GM12878 (cell line): ENCODE measurements at regions not wholly inside any gene's neighbourhood (a gene's known extent, or its start where the extent isn't known, plus 50 kb on each side); places are given as distances from the start of the nearest gene placed in this dataset.

ENCODE experiments used
- ATAC-seq: fragments of 200-7000 bp; cut with Tn5 transposase; 3 replicates; pipeline ENCODE4 v1.9.1; 2020; ENCODE audit warnings: mild to moderate bottlenecking, moderate library complexity
- BruUV-seq: library from RNA; stranded (reverse); fragments of 400-500 nt; replicated peaks from 2 replicates; lab custom pipeline; 2021; lab: Mats Ljungman, UMichigan
- CTCF ChIA-PET: fragments of 300-600 bp; sonication (Branson Sonifier 250); formaldehyde crosslinking; extraction: SDS; loops from one replicate; lab custom pipeline; 2021; ENCODE audit warnings: inconsistent platforms; lab: Yijun Ruan, JAX
- POLR2A ChIA-PET: fragments of 350-600 bp; formaldehyde crosslinking; extraction: SDS; loops from one replicate; lab custom pipeline; 2021; ENCODE audit warnings: inconsistent platforms; lab: Charles Lee
- RAD21 ChIA-PET: fragments of 300-600 bp; sonication (Branson Sonifier 250); formaldehyde crosslinking; loops from one replicate; lab custom pipeline; 2023; ENCODE audit warnings: antibody characterized with exemption; ENCODE audit not compliant: unreplicated experiment; lab: Charles Lee
- SMC1A ChIA-PET: fragments of 300-600 bp; sonication (Branson Sonifier 250); formaldehyde crosslinking; loops from one replicate; lab custom pipeline; 2023; ENCODE audit not compliant: unreplicated experiment, uncharacterized antibody; lab: Charles Lee
- DNase-seq: peaks from one replicate; pipeline ENCODE4 v3.0.0-alpha.2; 2011; ENCODE audit warnings: low read depth, low spot score
- FAIRE-seq: peaks from 3 replicates; lab custom pipeline; 2011; peaks lifted over from hg19 to GRCh38; lab: Jason Lieb, UNC
- H2AFZ ChIP-seq: 2 replicates; pipeline ENCODE4 v1.6.0; 2011; ENCODE audit warnings: low read depth, low read length, control low read depth; ENCODE audit not compliant: control insufficient read depth
- H3K27ac ChIP-seq: 2 replicates; pipeline ENCODE4 v1.5.1; 2011; ENCODE audit warnings: control low read depth; ENCODE audit not compliant: control insufficient read depth, insufficient read depth
- H3K27me3 ChIP-seq, 2 experiments: replicated peaks in 1 of 2; 2 replicates each; pipeline versions ENCODE4 v1.6.0 to v1.6.1; 2011; ENCODE audit warnings: low read length in 1 of 2; ENCODE audit not compliant: control insufficient read depth in 2 of 2, insufficient read depth in 2 of 2
- H3K36me3 ChIP-seq, 2 experiments: 2 replicates each; pipeline ENCODE4 v1.5.1; 2011; ENCODE audit warnings: low read length in 1 of 2; ENCODE audit not compliant: control insufficient read depth in 2 of 2, insufficient read depth in 2 of 2
- H3K4me1 ChIP-seq: 2 replicates; pipeline ENCODE4 v1.6.1; 2011; ENCODE audit warnings: mild to moderate bottlenecking, low read length, moderate library complexity, mixed read lengths; ENCODE audit not compliant: control insufficient read depth, insufficient read depth
- H3K4me2 ChIP-seq: 2 replicates; pipeline ENCODE4 v1.6.0; 2011; ENCODE audit warnings: control low read depth; ENCODE audit not compliant: control insufficient read depth, insufficient read depth
- H3K4me3 ChIP-seq: fragments of 200-600 bp; sonication (generic); 2 replicates; pipeline ENCODE4 v1.5.1; 2016
- H3K79me2 ChIP-seq: 2 replicates; pipeline ENCODE4 v1.6.0; 2011; ENCODE audit warnings: low read length; ENCODE audit not compliant: control insufficient read depth, insufficient read depth
- H3K9ac ChIP-seq: 2 replicates; pipeline ENCODE4 v1.8.0; 2011; ENCODE audit warnings: low read length, control low read depth, mixed read lengths; ENCODE audit not compliant: control insufficient read depth, insufficient read depth
- H3K9me3 ChIP-seq: replicated peaks from 3 replicates; pipeline ENCODE4 v1.5.1; 2011; ENCODE audit warnings: mild to moderate bottlenecking, low read length; ENCODE audit not compliant: control insufficient read depth, insufficient read depth
- H4K20me1 ChIP-seq: 2 replicates; pipeline ENCODE4 v1.6.0; 2011; ENCODE audit not compliant: control insufficient read depth, insufficient read depth
- CBX5 ChIP-seq: sonication (generic); IDR thresholded peaks from 2 replicates; pipeline ENCODE4 v1.6.1; 2016; ENCODE audit warnings: low read depth, moderate library complexity, mild to moderate bottlenecking, inconsistent platforms
- CREM ChIP-seq: IDR thresholded peaks from 2 replicates; pipeline ENCODE4 v1.6.1; 2014; ENCODE audit warnings: antibody characterized with exemption, low read depth
- E2F4 ChIP-seq: IDR thresholded peaks from 2 replicates; pipeline ENCODE4 v1.6.1; 2012; ENCODE audit warnings: low read depth, low read length, improper control_type of control experiment
- HCFC1 ChIP-seq: fragments of 150-350 bp; IDR thresholded peaks from 2 replicates; pipeline ENCODE4 v1.6.1; 2014; ENCODE audit warnings: low read length
- KDM1A ChIP-seq: fragments of 200-600 bp; sonication (generic); IDR thresholded peaks from 2 replicates; pipeline ENCODE4 v1.6.1; 2016; ENCODE audit warnings: borderline replicate concordance
- MAX ChIP-seq: IDR thresholded peaks from 2 replicates; pipeline ENCODE4 v1.6.1; 2012; ENCODE audit warnings: low read depth, low read length, improper control_type of control experiment
- MTA2 ChIP-seq: fragments of 450-650 bp; IDR thresholded peaks from 2 replicates; pipeline ENCODE4 v1.6.1; 2016; ENCODE audit warnings: low read depth, mild to moderate bottlenecking, moderate library complexity
- MYB ChIP-seq: fragments of 150-350 bp; IDR thresholded peaks from 2 replicates; pipeline ENCODE4 v1.6.1; 2014; ENCODE audit warnings: mild to moderate bottlenecking, low read depth, low read length, borderline replicate concordance
- NBN ChIP-seq: fragments of 450-650 bp; IDR thresholded peaks from 2 replicates; pipeline ENCODE4 v1.6.1; 2016
- NR2C2 ChIP-seq: IDR thresholded peaks from 2 replicates; pipeline ENCODE4 v1.6.1; 2011; ENCODE audit warnings: borderline replicate concordance, low read depth; ENCODE audit not compliant: control insufficient read depth, insufficient read length
- NR2F1 ChIP-seq: fragments of 450-650 bp; conservative IDR thresholded peaks from 2 replicates; pipeline ENCODE4 v1.6.1; 2017; ENCODE audit warnings: mild to moderate bottlenecking
- POLR2A ChIP-seq: IDR thresholded peaks from 2 replicates; pipeline ENCODE4 v1.6.1; 2011; ENCODE audit warnings: low read depth, mild to moderate bottlenecking, low read length
- RBBP5 ChIP-seq: fragments of 200-600 bp; sonication (generic); conservative IDR thresholded peaks from 2 replicates; pipeline ENCODE4 v1.6.1; 2016
- SRF ChIP-seq, 2 experiments: IDR thresholded peaks; 2 replicates each; pipeline ENCODE4 v1.6.1; 2011; ENCODE audit warnings: low read depth in 2 of 2, low read length in 2 of 2, mild to moderate bottlenecking in 1 of 2, moderate library complexity in 1 of 2
- TCF3 ChIP-seq: IDR thresholded peaks from 2 replicates; pipeline ENCODE4 v1.6.1; 2012; ENCODE audit warnings: low read depth, mild to moderate bottlenecking, low read length, borderline replicate concordance; ENCODE audit not compliant: insufficient read depth
- WRNIP1 ChIP-seq: IDR thresholded peaks from 2 replicates; pipeline ENCODE4 v1.6.1; 2011; ENCODE audit warnings: low read depth, low read length, improper control_type of control experiment, borderline replicate concordance
- ZNF384 ChIP-seq: IDR thresholded peaks from 2 replicates; pipeline ENCODE4 v1.6.1; 2012; ENCODE audit warnings: low read depth, mild to moderate bottlenecking, low read length, improper control_type of control experiment, borderline replicate concordance
- WGBS: methylation state at CpG from one replicate; pipeline ENCODE4 v1.1.6; 2016; ENCODE audit warnings: low lambda C conversion rate; ENCODE audit not compliant: insufficient replicate concordance, insufficient coverage; ENCODE audit errors: missing lambda C conversion rate; 5-methylcytosine and 5-hydroxymethylcytosine counted together
- in situ Hi-C: fragments of 300-500 bp; cut with MboI; formaldehyde crosslinking; loops from 9 replicates; pipeline ENCODE4 v1.14.3; 2018; ENCODE audit warnings: mixed read lengths
- intact Hi-C: fragments of 100-400 bp; cut with micrococcal nuclease; formaldehyde crosslinking; loops from one replicate; pipeline ENCODE4 v1.14.2; 2022; ENCODE audit not compliant: unreplicated experiment

GRCh38 chr1:47707503-47707902, 269.7 kb downstream of the FOXD2 start:
- H3K27me3 ChIP-seq, result peaks cover 16% of the 10 kb centered on the region in 2 experiments
- in situ Hi-C loops, result no loop called here
- WGBS, result 0% methylated on average over 2 of the region's 6 CpGs

GRCh38 chr1:47708019-47708535, 270.2 kb downstream of the FOXD2 start:
- no peak for FAIRE-seq
- no TSS peak for BruUV-seq
- no peak for ATAC-seq
- ChIA-PET SMC1A (no interaction called here), RAD21 (interaction anchor here (1.0 kb wide), 1 partner anchor 273 kb away, joined by 3 read pairs; no protein-coding TSS in a partner anchor), CTCF (interaction anchor here (1.0 to 2.9 kb wide), 2 partner anchors 274 to 530 kb away, joined by 3 to 14 read pairs; no protein-coding TSS in a partner anchor), POLR2A (no interaction called here)
- H3K9ac ChIP-seq, result no peak overlapping the region
- H3K79me2 ChIP-seq, result no peaks in the 10 kb centered on the region
- no peak overlapping the region for H3K4me3 ChIP-seq
- no peaks in the 10 kb centered on the region for H3K4me1 ChIP-seq
- H2AFZ ChIP-seq, result no peak overlapping the region
- WGBS, result 24% methylated on average over 21 of the region's 21 CpGs
- no peak for DNase-seq
- peaks cover 16% of the 10 kb centered on the region in 2 experiments for H3K27me3 ChIP-seq
- intact Hi-C loops, result no loop called here
- no peak overlapping the region for H3K27ac ChIP-seq
- in situ Hi-C loops, result no loop called here
- no peak overlapping the region for H3K4me2 ChIP-seq
- no peaks in the 10 kb centered on the region for H4K20me1 ChIP-seq
- no peaks in the 10 kb centered on the region for H3K9me3 ChIP-seq
- H3K36me3 ChIP-seq, result no peaks in the 10 kb centered on the region
- TF ChIP-seq TCF3, result no peak
- no peak for TF ChIP-seq MYB
- no peak for TF ChIP-seq POLR2A
- TF ChIP-seq ZNF384, result no peak
- TF ChIP-seq HCFC1, result no peak
- no peak for TF ChIP-seq CBX5
- no peak for TF ChIP-seq MAX
- TF ChIP-seq CREM, result no peak
- TF ChIP-seq NBN, result no peak
- no peak for TF ChIP-seq WRNIP1
- TF ChIP-seq NR2F1, result no peak
- TF ChIP-seq SRF (IDR thresholded peaks at IDR 0.05; ENCODE audit: low read depth in 2 of 2, low read length in 2 of 2), result no peak
- no peak for TF ChIP-seq NR2C2
- no peak for TF ChIP-seq RBBP5

More at GRCh38 chr1:47707503-47707902, 269.7 kb downstream of the FOXD2 start:
- CTCF ChIA-PET, result interaction anchor here (1.0 kb wide), 1 partner anchor 530 kb away, joined by 3 read pairs; no protein-coding TSS in a partner anchor
- H2AFZ ChIP-seq, result no peak overlapping the region
- no peaks in the 10 kb centered on the region for H3K36me3 ChIP-seq
- no TSS peak for BruUV-seq
- no peak for DNase-seq
- no peak overlapping the region for H3K4me3 ChIP-seq
- FAIRE-seq, result no peak
- POLR2A ChIA-PET, result no interaction called here
- H3K9ac ChIP-seq, result no peak overlapping the region
- ATAC-seq, result no peak
- RAD21 ChIA-PET, result interaction anchor here (1.0 kb wide), 1 partner anchor 273 kb away, joined by 3 read pairs; no protein-coding TSS in a partner anchor
- H4K20me1 ChIP-seq, result no peaks in the 10 kb centered on the region
- H3K4me2 ChIP-seq, result no peak overlapping the region
- SMC1A ChIA-PET, result no interaction called here
- H3K79me2 ChIP-seq, result no peaks in the 10 kb centered on the region
- no peak overlapping the region for H3K27ac ChIP-seq
- H3K4me1 ChIP-seq, result no peaks in the 10 kb centered on the region
- no peak for TF ChIP-seq MTA2
- no peak for TF ChIP-seq KDM1A
- TF ChIP-seq E2F4, result no peak
- intact Hi-C loops, result no loop called here
- H3K9me3 ChIP-seq, result no peaks in the 10 kb centered on the region
